ENCODE measurements at regions not wholly inside any gene's neighbourhood (a gene's known extent, or its start where the extent isn't known, plus 50 kb on each side); places are given as distances from the start of the nearest gene placed in this dataset.

DNA sequence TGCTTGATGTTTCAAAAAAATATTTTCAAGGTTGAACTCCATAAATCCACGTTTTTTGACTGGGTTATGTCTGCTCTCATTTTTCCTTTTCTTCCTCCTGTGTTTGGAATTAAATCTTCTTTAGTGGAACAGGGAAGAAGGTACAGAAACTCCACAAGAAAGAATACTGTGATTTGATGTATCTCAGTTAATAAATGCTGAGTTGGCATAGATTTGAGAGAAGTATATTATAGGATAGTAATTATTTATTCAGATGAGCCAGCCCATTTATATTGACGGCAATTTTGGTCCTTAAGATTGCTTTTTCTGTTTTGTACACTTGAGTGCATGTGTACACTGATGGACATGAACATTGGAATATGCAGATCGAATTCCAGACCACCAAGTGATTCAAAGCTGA, 481.4 kb downstream of the PSAT1 start:
- Mint-ChIP-seq H3K27ac (no peak overlapping the region), H3K9me3 (no peaks in the 10 kb centered on the region), H3K4me1 (no peaks in the 10 kb centered on the region), H3K36me3 (no peaks in the 10 kb centered on the region), H3K4me3 (no peak overlapping the region), H3K27me3 (no peaks in the 10 kb centered on the region)
- no peak for DNase-seq
- CTCF ChIA-PET = no interaction called here

DNA sequence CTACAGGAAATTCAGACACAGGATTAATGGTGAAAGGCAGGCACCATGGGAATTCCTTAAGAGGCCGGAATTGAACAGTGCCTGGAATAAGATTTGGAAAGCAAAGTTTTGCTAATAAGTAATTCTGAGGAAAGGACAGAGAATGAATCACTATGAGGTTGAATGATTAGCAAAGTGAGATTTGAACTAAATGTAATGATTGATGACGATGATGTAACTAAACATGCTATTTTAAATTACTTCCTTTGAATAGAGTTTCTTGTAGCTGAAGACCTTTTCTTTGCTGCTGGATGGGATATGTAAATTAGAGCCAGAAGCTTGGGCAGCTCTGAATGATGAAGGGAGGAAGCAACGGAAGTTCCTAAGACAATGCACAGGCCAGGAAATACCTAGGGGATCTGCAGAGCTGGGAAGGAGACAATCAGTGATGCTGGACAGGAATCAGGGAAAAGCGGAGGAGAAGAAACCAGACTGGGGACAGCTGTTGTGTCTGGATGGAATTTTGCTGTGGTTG, 482.0 kb downstream of the PSAT1 start:
- no peaks in the 10 kb centered on the region for H3K9me3 Mint-ChIP-seq
- no peak for DNase-seq
- CTCF ChIA-PET = no interaction called here

DNA sequence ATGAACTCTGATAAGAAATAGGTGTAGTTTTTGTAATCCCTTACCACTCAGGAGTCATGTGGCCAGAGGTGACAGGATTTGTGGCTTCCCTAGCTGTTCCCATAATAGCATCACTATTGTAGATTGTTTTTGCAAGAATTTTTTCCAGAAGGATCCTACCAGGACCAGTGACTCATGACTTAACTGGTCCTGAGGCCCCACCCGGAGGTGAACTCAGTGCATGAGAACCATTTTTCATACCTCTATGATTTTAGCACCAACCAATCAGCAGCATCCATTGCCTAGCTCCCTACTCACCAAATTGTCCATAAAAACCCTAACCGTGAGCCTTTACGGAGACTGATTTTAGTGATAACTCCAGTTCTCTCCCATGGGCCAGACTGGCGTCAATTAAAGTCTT, 484.8 kb downstream of the PSAT1 start:
- CTCF ChIA-PET = no interaction called here
- DNase-seq = no peak
- Mint-ChIP-seq H3K4me3 (no peak overlapping the region), H3K27ac (no peak overlapping the region), H3K4me1 (no peaks in the 10 kb centered on the region), H3K9me3 (no peaks in the 10 kb centered on the region), H3K27me3 (no peaks in the 10 kb centered on the region), H3K36me3 (no peaks in the 10 kb centered on the region)

More for the DNA sequence above, 482.0 kb downstream of the PSAT1 start:
- no peaks in the 10 kb centered on the region for H3K4me1 Mint-ChIP-seq
- H3K27me3 Mint-ChIP-seq = no peaks in the 10 kb centered on the region
- no peak overlapping the region for H3K27ac Mint-ChIP-seq
- no peaks in the 10 kb centered on the region for H3K36me3 Mint-ChIP-seq
- no peak overlapping the region for H3K4me3 Mint-ChIP-seq

DNA sequence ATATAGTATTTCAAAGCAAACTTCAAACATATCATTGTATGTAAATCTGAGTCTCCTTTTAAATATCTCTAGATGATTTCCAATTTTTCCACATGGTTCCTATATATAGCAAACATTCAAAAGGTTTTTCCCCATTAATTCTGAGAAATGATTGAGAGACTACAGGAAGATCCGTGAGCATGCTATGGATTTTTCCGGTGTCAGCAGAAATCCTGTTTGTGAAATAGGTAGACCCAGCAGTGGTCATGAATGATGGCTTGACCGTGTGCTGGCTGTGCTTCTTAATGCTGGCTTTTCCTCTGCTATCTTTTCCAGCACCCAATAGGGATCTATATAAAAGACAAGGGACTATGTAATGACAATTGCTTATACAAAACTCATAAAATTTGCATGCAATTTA, 485.3 kb downstream of the PSAT1 start:
- Mint-ChIP-seq H3K4me3 (no peak overlapping the region), H3K27ac (no peak overlapping the region), H3K9me3 (no peaks in the 10 kb centered on the region), H3K4me1 (no peaks in the 10 kb centered on the region), H3K27me3 (no peaks in the 10 kb centered on the region), H3K36me3 (no peaks in the 10 kb centered on the region)
- CTCF ChIA-PET = no interaction called here
- DNase-seq = no peak

DNA sequence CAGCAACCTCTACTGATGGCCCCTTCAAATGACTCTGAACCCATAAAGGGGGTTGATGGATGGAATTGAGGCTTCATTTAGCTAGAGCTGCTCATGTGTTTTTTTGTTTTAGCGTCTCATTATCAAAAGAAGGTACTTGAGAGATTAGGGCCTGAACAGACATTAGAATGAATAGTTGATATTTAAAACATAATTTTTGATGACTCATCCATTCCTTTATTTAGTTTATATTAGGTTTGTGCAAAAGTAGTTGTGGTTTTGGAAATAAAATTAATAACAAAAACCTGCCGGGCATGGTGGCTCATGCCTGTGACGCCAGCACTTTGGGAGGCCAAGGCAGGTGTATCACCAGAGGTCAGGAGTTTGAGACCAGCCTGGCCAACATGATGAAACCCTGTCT, 485.9 kb downstream of the PSAT1 start:
- no peaks in the 10 kb centered on the region for H3K9me3 Mint-ChIP-seq
- no peaks in the 10 kb centered on the region for H3K4me1 Mint-ChIP-seq
- H3K27me3 Mint-ChIP-seq = no peaks in the 10 kb centered on the region
- CTCF ChIA-PET = no interaction called here
- no peak overlapping the region for H3K27ac Mint-ChIP-seq
- DNase-seq = no peak
- no peak overlapping the region for H3K4me3 Mint-ChIP-seq
- H3K36me3 Mint-ChIP-seq = no peaks in the 10 kb centered on the region

DNA sequence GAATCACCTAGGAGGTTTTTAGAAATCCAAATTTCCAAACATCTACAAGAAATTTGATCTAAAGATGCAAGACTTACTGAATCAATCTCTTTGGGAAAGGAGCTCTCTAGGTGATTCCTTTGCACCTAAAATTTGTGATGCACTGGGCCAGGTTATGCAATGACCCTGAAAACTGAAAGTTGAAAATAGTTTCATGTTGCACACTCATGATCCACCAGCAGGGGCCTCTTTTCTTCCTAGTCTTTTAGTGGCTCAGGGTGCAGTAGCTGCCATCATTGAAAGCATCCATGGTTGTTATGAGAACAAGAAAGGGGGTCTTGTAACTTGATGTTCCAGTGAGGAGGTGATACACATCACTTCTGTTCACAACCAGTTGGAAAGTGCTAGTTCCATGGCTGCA, 486.8 kb downstream of the PSAT1 start:
- H3K27ac Mint-ChIP-seq = no peak overlapping the region
- no peaks in the 10 kb centered on the region for H3K27me3 Mint-ChIP-seq
- H3K9me3 Mint-ChIP-seq = no peaks in the 10 kb centered on the region
- H3K4me3 Mint-ChIP-seq = no peak overlapping the region
- H3K36me3 Mint-ChIP-seq = no peaks in the 10 kb centered on the region
- CTCF ChIA-PET = no interaction called here
- H3K4me1 Mint-ChIP-seq = no peaks in the 10 kb centered on the region
- no peak for DNase-seq

DNA sequence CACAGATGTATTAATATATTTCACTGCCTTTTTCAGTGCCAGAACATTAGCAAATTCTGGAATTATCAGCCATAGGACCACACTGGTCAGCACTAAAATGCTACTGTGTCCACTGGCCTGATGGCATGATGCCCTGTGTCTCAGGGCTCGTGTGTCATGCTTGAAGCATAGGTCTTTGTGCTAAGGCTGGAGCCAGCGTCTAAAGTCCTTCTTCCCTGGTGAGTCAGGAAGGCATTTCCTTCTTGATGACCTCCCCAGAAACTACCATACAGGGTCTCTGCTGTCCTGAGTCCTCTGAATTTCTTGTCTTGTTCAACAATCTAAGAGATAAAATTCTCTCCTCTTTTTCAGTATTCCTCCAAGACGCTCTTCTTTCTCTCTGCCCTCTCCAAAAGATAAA, 489.9 kb downstream of the PSAT1 start:
- Mint-ChIP-seq H3K4me3 (no peak overlapping the region), H3K27me3 (no peaks in the 10 kb centered on the region), H3K9me3 (no peaks in the 10 kb centered on the region), H3K4me1 (no peaks in the 10 kb centered on the region), H3K36me3 (no peaks in the 10 kb centered on the region), H3K27ac (no peak overlapping the region)
- DNase-seq = no peak
- CTCF ChIA-PET = no interaction called here

DNA sequence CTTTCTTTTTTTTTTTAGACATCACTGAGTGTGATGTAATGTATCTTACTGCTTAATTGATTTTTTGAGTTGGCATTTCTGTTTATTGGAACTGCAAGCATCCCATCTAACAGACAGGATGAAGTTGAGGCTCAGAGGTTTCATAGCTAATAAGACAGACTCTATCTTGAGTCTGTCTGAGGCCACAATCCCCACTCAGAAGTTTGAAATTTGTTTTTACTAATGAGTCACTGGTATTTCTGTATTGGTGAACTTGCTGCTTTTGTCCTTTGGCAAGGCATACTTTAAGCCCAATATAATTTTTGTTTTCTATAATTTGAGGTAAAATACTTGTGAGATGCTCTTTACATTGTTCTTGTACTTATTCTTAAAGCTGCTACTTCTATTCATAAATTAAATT, 491.2 kb downstream of the PSAT1 start:
- no peak for DNase-seq
- no peaks in the 10 kb centered on the region for H3K9me3 Mint-ChIP-seq
- no peaks in the 10 kb centered on the region for H3K36me3 Mint-ChIP-seq
- no peak overlapping the region for H3K4me3 Mint-ChIP-seq
- H3K4me1 Mint-ChIP-seq = no peaks in the 10 kb centered on the region
- CTCF ChIA-PET = no interaction called here
- H3K27ac Mint-ChIP-seq = no peak overlapping the region
- H3K27me3 Mint-ChIP-seq = no peaks in the 10 kb centered on the region

DNA sequence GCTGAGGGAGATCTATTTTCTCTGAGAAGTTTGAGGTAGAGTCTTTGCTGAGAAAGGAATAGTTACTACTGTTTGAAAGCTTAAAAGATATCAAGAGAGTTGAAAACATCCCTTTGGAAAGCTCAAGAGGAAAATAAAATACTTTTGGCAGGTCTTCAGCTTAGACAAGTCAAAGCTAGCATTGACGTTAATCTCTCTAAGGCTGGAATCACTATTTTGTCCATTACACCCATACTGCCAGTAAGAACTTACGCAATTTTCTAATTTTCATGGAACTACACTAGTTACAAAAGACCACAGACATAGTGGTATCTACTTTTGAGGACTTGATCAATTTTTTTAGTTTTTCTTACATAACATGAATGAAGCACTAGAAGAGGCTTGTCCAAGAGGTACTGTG, 494.9 kb downstream of the PSAT1 start:
- H3K4me3 Mint-ChIP-seq = no peak overlapping the region
- CTCF ChIA-PET = no interaction called here
- no peaks in the 10 kb centered on the region for H3K9me3 Mint-ChIP-seq
- no peak overlapping the region for H3K27ac Mint-ChIP-seq
- DNase-seq = no peak
- H3K27me3 Mint-ChIP-seq = no peaks in the 10 kb centered on the region
- H3K36me3 Mint-ChIP-seq = no peaks in the 10 kb centered on the region
- H3K4me1 Mint-ChIP-seq = no peaks in the 10 kb centered on the region

DNA sequence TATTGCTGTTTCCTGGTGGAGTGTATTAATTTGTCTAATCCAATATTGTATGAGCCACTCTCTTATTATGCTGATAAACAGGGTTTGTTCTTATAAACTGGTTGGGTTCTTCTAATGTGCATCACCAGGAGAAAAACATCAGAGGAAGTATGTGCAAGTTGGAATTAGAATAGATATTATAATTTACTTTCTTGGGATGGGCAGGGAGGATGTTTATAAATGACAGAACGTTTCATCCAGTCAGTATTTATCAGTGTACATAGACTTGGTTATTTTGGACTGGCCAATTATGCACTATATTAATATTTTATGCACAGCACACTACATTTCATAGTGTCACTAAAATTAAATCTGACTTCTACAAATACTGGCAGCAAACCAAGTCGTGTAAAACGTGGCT, 495.8 kb downstream of the PSAT1 start:
- CTCF ChIA-PET = no interaction called here
- Mint-ChIP-seq H3K9me3 (no peaks in the 10 kb centered on the region), H3K27me3 (no peaks in the 10 kb centered on the region), H3K4me3 (no peak overlapping the region), H3K4me1 (no peaks in the 10 kb centered on the region), H3K27ac (no peak overlapping the region), H3K36me3 (no peaks in the 10 kb centered on the region)
- no peak for DNase-seq

DNA sequence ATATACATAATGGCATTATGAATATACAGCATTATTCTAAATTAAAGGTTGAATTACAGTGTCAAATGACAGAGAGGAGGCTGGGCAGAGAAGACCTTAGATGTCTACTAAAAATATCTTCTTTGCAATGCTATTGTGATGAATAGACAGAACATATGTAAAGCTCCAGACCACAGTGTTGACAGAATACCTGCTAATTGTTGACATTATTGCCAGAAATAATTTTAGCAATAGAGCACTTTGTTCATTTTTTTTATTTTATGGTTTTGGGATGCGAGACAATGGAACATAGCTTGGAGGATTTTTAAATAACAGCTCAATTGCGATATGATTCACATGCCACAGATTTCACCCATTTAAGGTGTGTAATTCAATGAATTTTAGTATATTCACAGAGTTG, 508.8 kb downstream of the PSAT1 start:
- H3K36me3 Mint-ChIP-seq = no peaks in the 10 kb centered on the region
- H3K4me3 Mint-ChIP-seq = no peak overlapping the region
- no peaks in the 10 kb centered on the region for H3K9me3 Mint-ChIP-seq
- no peaks in the 10 kb centered on the region for H3K4me1 Mint-ChIP-seq
- DNase-seq = no peak
- CTCF ChIA-PET = no interaction called here
- H3K27ac Mint-ChIP-seq = no peak overlapping the region
- H3K27me3 Mint-ChIP-seq = peaks cover 3% of the 10 kb centered on the region

DNA sequence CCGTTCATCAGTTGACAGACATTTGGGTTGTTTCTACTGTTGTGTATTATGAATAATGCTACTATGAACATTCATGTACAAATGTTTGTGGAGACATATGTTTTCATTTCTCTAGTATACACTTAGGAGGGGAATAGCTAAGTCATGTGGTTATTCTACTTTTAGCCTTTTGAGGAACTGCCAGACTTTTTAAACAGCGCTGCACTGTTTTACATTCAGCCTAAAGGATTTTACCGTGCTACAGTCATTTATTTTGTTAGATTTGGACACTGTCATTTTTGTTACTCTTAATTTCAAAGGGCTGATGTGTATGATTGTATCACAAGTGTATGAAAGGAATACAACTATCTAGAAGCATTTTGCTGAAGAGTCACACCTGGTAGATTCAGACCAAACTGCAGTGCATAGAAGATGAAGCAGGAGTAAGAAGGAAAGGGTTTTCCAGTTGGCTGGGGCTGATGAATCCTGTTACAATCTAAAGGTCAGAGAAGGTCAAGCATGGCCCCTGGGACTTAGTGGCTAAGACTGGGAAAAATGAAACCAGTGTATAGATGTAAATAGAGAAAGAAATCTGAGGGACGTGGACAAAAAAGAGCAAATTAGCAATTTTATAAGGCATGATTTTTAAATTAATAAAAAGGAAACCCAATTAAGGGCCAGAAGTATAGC, 509.7 kb downstream of the PSAT1 start:
- CTCF ChIA-PET = no interaction called here
- Mint-ChIP-seq H3K9me3 (no peaks in the 10 kb centered on the region), H3K27ac (no peak overlapping the region), H3K4me1 (no peaks in the 10 kb centered on the region), H3K36me3 (no peaks in the 10 kb centered on the region), H3K4me3 (no peak overlapping the region), H3K27me3 (peaks cover 3% of the 10 kb centered on the region)
- no peak for DNase-seq

DNA sequence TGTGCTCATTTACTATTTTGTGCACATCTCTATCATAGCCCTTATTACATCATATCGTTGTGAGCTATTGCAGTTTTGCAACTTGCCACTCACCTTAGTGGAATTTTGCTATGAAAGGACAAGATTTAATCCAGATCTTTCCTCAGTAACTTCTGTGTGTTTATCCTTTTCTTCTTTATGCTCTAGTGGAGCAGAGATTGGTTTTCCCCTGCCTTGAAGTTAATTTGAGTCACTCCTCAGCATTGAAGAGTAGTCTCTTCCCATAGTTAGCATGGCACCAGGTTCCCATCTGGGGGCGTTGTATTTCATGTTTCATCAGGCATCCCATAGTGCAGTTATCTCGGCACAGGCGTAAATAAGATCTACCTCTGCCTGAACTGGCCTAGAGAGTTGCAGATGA, 510.4 kb downstream of the PSAT1 start:
- Mint-ChIP-seq H3K4me3 (no peak overlapping the region), H3K27ac (no peak overlapping the region), H3K27me3 (no peaks in the 10 kb centered on the region), H3K4me1 (no peaks in the 10 kb centered on the region), H3K9me3 (no peaks in the 10 kb centered on the region), H3K36me3 (no peaks in the 10 kb centered on the region)
- no peak for DNase-seq
- CTCF ChIA-PET = no interaction called here

DNA sequence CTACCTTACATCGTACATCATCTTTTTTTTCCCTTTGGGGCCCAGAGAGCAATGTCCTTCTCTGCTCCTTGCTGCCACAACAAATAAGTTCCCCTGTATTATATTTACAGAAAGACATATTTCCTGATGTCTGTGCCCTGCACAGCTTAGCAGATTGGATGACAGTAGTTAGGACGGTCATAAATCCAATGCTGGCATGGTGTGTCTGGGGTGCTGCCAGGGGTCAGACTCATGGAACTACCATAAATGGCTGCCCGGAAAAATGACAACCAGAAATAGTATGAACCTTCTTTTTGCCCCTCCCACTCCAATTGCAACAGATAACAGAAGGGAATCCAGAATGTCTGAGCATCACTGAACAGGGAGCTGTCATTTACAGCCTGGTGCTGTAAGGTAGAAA, 511.1 kb downstream of the PSAT1 start:
- DNase-seq = no peak
- no peak overlapping the region for H3K4me3 Mint-ChIP-seq
- no peaks in the 10 kb centered on the region for H3K9me3 Mint-ChIP-seq
- H3K27ac Mint-ChIP-seq = no peak overlapping the region
- CTCF ChIA-PET = no interaction called here
- no peaks in the 10 kb centered on the region for H3K27me3 Mint-ChIP-seq
- no peaks in the 10 kb centered on the region for H3K4me1 Mint-ChIP-seq
- H3K36me3 Mint-ChIP-seq = no peaks in the 10 kb centered on the region

DNA sequence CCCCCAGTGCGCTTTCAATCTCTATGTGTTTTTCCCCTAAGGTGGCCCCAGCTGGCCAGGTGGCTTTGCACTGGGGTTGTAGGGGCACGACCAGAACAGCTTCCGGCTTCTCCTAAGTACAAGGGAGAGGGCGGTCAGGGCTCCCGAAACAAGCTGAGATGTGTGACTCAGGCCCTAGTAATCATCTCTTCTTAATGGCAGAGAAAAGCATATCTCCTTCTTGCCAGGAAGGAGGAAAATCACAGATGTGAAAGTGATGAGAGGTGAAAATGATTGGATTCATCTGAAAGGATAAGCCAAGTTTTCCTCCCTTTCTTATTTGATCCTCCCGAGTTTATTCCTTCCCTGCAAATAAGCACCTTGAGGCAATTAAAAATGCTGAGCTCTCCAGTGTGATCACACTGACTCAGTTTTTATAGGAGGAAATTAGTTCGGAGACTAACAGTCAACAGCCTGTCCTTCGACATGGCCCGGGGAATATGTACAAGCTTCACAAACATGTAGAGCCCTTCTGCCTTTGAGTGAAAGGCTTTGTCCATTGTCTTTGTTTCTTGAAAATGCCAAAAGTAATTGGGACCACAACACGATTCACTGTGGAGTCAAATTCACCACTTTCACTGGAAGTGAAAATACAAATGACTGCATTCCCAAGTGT, 514.8 kb downstream of the PSAT1 start:
- H3K4me1 Mint-ChIP-seq = no peaks in the 10 kb centered on the region
- no peaks in the 10 kb centered on the region for H3K9me3 Mint-ChIP-seq
- H3K27me3 Mint-ChIP-seq = no peaks in the 10 kb centered on the region
- H3K36me3 Mint-ChIP-seq = no peaks in the 10 kb centered on the region
- no peak overlapping the region for H3K4me3 Mint-ChIP-seq
- DNase-seq = no peak
- H3K27ac Mint-ChIP-seq = no peak overlapping the region
- CTCF ChIA-PET = interaction anchor here (1.1 kb wide), 1 partner anchor 9 kb away, joined by 3 read pairs; no protein-coding TSS in a partner anchor

Measured in activated naive CD4-positive, alpha-beta T cell treated with anti-CD3 and anti-CD28 coated beads, Interleukin-2, amount 10 ng/mL, durations not matched to agents 7 days and 5 days (primary cell).